HTR-8/SVneo (cell line): ENCODE measurements at regions not wholly inside any gene's neighbourhood (a gene's known extent, or its start where the extent isn't known, plus 50 kb on each side); places are given as distances from the start of the nearest gene placed in this dataset.

Experiments used
- DNase-seq: peaks from one replicate; pipeline ENCODE4 v3.0.0; 2011; ENCODE audit warnings: low spot score, mixed read lengths; ENCODE audit not compliant: insufficient read length
- FAIRE-seq: peaks from 2 replicates; lab custom pipeline; 2011; peaks lifted over from hg19 to GRCh38; lab: Jason Lieb, UNC

- FAIRE-seq (no peak), DNase-seq (no peak)
Observed at GRCh38 chr1:104403883-104404282, 654.2 kb downstream of the AMY1C start.

DNA sequence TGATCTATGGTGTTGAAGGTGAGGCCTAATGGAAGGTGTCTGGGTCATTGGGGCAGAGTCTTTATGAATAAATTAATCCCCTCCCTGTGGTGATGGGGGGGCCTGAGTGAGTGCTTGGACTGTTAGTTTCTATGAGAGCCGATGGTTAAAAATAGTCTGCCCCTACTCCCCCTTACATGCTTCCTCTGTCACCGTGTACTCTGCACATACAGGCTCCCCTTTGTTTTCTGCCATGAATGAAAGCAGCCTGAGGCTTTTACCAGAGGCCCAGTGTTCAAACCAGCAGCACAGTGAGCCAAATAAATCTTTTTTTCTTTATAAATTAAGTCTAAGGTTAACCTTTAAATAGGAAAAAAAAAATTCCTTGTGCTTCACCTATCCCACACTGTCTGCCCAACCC is 657.0 kb downstream of the AMY1C start:
- no peak for FAIRE-seq
- no peak for DNase-seq

- DNase-seq (no peak), FAIRE-seq (no peak)
Observed at GRCh38 chr1:104408268-104408667, 658.6 kb downstream of the AMY1C start.

DNA sequence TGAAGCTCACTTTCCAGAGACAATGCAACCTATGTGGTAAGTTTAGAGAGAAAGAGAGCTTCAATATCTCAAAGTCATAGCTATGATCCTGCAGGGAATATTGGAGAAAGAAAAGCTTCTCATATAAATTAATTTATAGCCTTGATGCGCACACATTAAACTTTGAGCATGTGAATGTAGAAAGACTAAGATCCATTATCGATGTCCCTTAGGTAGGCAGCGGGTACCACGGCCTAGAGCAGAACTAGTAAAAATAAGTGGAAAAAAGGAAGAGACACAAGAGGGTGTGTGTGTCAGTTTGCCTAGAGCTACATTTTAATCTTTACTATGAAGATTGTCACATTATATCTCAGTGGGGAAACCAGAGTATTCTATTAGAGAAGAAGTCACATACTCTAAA is 685.6 kb downstream of the AMY1C start:
- no peak for FAIRE-seq
- no peak for DNase-seq

- FAIRE-seq: no peak
Observed at GRCh38 chr1:104440011-104440410, 690.3 kb downstream of the AMY1C start.

GRCh38 chr1:104456724-104457123 is 707.0 kb downstream of the AMY1C start:
- DNase-seq (no peak), FAIRE-seq (no peak)

More at GRCh38 chr1:104440011-104440410, 690.3 kb downstream of the AMY1C start:
- DNase-seq: no peak

DNA sequence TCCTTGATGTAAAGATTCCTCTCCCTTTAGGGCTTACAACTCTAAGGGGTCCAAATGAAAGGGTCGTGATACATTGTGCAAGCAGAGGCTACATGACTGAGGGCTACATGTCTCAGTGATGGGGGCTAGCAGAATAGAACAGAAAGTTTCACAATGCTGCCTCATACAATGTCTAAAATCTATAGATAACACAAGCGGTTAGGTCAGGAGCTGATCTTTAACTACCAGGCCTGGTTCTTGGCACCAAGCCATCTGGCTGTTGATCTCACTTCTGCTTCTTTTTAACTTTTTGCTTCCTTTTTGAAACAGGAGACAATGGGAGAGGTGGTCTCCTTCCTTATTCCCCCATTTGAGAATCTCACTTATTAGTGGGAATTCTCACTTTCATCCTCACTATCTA is 710.2 kb downstream of the AMY1C start:
- DNase-seq (no peak), FAIRE-seq (no peak)

GRCh38 chr1:104460880-104461279 is 711.2 kb downstream of the AMY1C start:
- DNase-seq: no peak
- no peak for FAIRE-seq

DNA sequence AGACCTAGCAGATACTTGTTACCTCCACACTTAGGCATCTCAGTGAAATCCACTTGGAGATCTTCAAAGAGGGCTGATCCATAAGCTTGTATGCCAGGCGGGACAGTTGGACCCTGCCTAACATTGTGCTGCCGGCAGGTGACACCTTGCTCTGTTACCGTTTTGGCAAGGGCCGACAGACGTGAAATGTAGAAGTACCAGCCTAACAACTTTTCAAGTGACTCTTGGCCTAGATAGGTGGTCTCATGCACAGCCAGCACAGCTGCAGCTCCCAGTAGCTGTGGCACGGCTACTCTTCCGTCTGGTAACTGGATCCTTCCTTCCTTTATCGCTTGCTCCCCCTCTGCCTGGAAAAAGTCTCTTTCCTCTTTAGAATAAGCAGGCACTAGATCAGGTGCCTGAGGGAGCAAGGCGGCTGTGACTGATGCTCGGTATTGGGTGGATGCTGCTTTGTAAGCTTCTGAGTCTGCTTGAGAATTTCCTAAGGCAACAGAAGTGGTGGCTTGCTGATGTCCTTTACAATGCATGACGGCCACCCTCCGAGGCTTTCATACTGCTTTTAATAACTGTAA is 713.5 kb downstream of the AMY1C start:
- FAIRE-seq (no peak), DNase-seq (no peak)

- DNase-seq (no peak), FAIRE-seq (no peak)
Observed at GRCh38 chr1:104466068-104466467, 716.4 kb downstream of the AMY1C start.

- DNase-seq (no peak), FAIRE-seq (no peak)
Observed at GRCh38 chr1:104467590-104467989, 717.9 kb downstream of the AMY1C start.

- no peak for FAIRE-seq
Observed at GRCh38 chr1:104468282-104468681, 718.6 kb downstream of the AMY1C start.

GRCh38 chr1:104476126-104476525 is 726.4 kb downstream of the AMY1C start:
- no peak for DNase-seq
- no peak for FAIRE-seq

More at GRCh38 chr1:104468282-104468681, 718.6 kb downstream of the AMY1C start:
- DNase-seq: no peak

DNA sequence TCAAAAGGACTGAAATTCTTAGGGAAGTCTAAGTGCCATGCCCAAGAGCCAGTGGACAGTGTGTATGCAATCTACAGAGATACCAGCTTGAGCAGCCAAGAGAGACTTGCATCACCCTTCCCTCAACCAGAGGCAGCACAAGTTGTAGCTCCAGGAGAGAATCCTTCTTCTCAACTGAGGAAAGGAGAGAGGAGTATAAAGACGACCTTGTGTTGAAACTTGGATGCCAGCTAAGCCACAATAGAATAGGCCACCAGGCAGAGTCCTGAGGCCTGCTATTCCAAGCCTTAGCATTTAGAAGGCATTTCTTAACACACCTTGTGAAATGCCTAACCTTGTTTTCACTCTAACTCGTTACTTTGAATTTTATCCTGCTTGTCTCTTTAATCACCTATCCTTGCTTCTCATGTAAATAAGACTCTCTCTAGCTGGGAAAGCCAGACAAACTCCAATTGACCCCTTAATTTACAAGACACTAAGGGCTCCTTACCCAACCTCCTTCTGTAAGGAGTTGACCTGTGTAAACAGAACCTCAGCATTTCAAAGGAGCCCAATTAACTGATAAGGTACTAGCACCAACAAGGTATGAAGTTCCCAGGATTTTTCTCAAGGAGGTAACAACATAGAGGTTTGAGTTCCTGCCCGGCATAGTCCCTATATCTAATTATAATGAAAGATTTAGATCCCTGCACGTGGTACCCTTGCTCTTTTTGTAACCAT is 738.8 kb downstream of the AMY1C start:
- DNase-seq: no peak
- FAIRE-seq: no peak

GRCh38 chr1:104526158-104526795 is 776.6 kb downstream of the AMY1C start:
- DNase-seq: no peak
- no peak for FAIRE-seq

- FAIRE-seq: no peak
- no peak for DNase-seq
Observed at GRCh38 chr1:104531990-104532389, 782.3 kb downstream of the AMY1C start.

DNA sequence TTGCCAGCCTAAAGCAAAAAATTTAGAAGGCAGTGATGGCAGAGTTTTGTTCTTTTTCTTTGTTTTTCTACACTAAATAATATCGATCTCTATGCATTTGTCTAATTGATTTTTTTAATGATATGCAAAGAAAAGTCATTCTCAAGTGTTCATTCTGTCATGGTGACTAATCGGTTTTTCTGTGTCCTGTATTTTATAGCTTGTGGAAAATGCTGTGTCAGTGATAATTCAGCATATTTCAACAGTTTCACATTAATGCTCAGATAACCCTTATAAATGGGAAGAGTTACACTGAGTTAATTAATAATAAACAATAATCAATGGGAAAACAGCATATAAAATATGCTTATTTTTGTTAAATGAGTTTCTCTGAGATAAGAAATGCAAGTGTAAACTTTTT is 824.9 kb downstream of the AMY1C start:
- FAIRE-seq: no peak

DNA sequence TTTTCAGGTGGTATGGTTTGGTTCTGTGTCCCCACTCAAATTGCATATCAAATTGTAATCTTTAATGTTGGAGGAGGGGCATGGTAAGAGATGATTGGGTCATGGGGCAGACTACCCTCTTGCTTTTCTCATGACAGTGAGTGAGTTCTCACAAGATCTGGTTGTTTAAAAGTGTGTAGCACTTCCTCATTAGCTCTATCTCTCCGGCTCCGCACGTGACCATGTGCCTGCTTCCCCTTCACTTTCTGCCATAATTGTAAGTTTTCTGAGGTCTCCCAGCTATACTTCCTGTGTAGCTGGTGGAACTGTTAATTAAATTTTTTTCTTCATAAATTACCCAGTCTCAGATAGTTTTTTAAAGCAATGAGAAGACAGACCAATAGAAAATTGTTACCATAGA is 843.2 kb downstream of the AMY1C start:
- no peak for FAIRE-seq
- DNase-seq: no peak

More for the DNA sequence above, 824.9 kb downstream of the AMY1C start:
- no peak for DNase-seq

DNA sequence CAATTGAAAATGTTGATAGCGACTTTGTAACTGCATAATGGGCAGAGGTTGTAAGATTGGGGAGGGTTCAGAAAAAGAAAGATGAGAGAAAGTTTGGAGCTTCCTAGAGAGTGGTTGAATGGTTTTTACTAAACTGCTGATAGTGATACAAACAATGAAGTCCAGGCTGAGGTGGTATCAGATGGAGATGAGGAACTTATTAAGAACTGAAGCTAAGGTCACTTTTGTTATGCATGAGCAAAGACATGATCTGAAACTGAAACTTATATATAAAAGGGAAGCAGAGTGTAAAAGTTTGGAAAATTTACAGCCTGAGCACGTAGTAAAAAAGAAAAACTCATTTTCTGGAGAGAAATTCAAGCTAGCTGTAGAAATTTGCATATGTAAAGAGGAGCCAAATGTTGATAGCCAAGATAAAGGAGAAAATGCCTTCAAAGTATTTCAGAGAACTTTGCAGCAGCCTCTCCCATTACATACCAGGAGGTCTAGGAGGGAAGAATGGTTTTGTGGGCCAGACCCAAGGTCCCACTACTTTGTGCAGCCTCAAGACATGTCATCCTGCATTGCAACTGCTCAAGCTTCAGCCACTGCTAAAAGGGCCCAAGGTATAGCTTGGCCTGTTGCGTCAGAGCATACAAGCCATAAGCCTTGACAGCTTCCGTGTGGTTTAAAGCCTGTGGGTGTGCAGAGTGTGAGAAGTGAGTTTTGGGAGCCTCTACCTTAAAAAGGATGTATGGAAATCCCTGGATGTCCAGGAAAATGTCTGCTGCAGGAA is 843.9 kb downstream of the AMY1C start:
- FAIRE-seq (no peak), DNase-seq (no peak)

DNA sequence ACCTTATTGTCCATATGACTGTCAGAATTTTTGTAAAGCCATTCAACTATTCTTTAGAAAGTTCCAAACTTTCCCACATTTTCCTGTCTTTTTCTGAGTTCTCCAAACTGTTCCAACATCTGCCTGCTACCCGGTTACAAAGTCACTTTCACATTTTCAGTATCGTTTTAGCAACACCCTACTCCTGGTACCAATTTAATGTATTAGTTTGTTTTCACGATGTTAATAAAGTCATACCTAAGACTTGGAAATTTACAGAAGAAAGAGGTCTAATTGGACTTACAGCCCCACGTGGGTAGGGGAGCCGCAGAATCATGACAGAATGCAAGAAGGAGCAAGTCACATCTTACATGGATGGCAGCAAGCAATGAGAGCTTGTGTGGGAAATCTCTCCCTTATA is 867.8 kb downstream of the AMY1C start:
- DNase-seq (no peak), FAIRE-seq (no peak)

DNA sequence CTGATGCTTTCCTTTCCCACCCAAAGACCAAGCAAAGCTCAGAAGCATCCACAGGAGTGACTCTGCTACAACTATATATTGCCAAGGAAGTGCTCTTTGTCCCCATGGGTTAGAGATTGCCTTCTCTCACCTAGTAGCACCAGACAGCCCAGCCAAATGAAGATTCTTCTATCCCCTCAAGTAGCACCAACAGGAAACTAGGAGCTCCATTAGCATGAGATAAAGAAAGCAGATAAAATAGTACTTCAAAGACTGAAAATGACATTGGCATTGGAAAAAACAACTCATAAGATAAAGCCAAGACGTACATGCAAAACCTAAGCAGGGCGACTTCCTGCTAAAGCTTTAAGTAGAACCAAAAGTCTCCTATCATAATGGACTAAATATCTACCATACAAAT is 871.5 kb downstream of the AMY1C start:
- FAIRE-seq (no peak), DNase-seq (no peak)
